ENCODE measurements at regions not wholly inside any gene's neighbourhood (a gene's known extent, or its start where the extent isn't known, plus 50 kb on each side); places are given as distances from the start of the nearest gene placed in this dataset.

GRCh38 chr1:116851846-116852245 is 57.9 kb upstream of the PTGFRN start:
- no peak for DNase-seq

GRCh38 chr1:116852367-116852766 is 57.3 kb upstream of the PTGFRN start:
- DNase-seq, result no peak

GRCh38 chr1:116852910-116853309 is 56.8 kb upstream of the PTGFRN start:
- DNase-seq, result no peak

- DNase-seq, result no peak
Measured at GRCh38 chr1:116853680-116854402, 55.9 kb upstream of the PTGFRN start.

GRCh38 chr1:116854403-116854690 is 55.4 kb upstream of the PTGFRN start:
- DNase-seq, result no peak

- DNase-seq, result no peak
Measured at GRCh38 chr1:116854716-116855115, 55.0 kb upstream of the PTGFRN start.

- DNase-seq, result no peak
Measured at GRCh38 chr1:116855191-116855619, 54.5 kb upstream of the PTGFRN start.

GRCh38 chr1:116855773-116856201 is 53.9 kb upstream of the PTGFRN start:
- no peak for DNase-seq

- no peak for DNase-seq
Measured at GRCh38 chr1:116856312-116856711, 53.4 kb upstream of the PTGFRN start.

GRCh38 chr1:116857092-116857491 is 52.6 kb upstream of the PTGFRN start:
- DNase-seq, result no peak

All from stimulated activated CD4-positive, alpha-beta T cell treated with anti-CD3 and anti-CD28 coated beads, Interleukin-2, amount 100 ng/mL, for 48 hours (primary cell).